ENCODE measurements at regions not wholly inside any gene's neighbourhood (a gene's known extent, or its start where the extent isn't known, plus 50 kb on each side); places are given as distances from the start of the nearest gene placed in this dataset.

GRCh38 chr20:53752583-53752970 lies 158.9 kb upstream of the ZNF217 start:
- TF ChIP-seq, protein P1, sequence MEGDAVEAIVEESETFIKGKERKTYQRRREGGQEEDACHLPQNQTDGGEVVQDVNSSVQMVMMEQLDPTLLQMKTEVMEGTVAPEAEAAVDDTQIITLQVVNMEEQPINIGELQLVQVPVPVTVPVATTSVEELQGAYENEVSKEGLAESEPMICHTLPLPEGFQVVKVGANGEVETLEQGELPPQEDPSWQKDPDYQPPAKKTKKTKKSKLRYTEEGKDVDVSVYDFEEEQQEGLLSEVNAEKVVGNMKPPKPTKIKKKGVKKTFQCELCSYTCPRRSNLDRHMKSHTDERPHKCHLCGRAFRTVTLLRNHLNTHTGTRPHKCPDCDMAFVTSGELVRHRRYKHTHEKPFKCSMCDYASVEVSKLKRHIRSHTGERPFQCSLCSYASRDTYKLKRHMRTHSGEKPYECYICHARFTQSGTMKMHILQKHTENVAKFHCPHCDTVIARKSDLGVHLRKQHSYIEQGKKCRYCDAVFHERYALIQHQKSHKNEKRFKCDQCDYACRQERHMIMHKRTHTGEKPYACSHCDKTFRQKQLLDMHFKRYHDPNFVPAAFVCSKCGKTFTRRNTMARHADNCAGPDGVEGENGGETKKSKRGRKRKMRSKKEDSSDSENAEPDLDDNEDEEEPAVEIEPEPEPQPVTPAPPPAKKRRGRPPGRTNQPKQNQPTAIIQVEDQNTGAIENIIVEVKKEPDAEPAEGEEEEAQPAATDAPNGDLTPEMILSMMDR (IDR thresholded peaks at IDR 0.05; ENCODE audit: low read depth, low read length, poor library complexity, severe bottlenecking), result no peak
- no peak for TF ChIP-seq EZH2phosphoT487 (IDR thresholded peaks at IDR 0.05; ENCODE audit: borderline replicate concordance, low read length)

Data from DOHH2 (cell line).